HG03066 (cell line): ENCODE measurements at regions not wholly inside any gene's neighbourhood (a gene's known extent, or its start where the extent isn't known, plus 50 kb on each side); places are given as distances from the start of the nearest gene placed in this dataset.
"Not testable (repeated sequence)": the region's sequence is repeated elsewhere in the genome, so short reads cannot be mapped to it uniquely, and the experiment has no call there.

Source experiments
- ATAC-seq: cut with Tn5 transposase; IDR thresholded peaks from one replicate; pipeline ENCODE4 v1.9.1; 2021; ENCODE audit warnings: low read depth; ENCODE audit not compliant: unreplicated experiment

DNA sequence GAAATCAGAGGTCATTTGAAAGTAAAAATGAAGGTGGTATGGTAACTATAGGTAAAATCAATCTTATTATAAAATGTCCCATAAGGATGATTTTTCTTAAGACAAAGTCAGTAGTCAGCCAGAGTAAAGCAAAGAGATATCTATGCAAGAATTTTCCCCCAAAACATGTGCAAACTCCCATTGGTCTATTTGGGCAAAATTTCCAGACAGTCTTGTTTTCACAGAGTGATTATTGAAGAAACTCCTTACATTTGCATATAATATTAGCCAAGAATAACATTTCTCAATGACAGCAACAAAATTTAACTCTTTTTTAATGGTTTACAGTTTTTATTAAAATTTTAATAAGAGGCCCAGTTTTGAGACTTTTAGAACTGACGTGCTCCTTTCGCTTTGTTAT lies 406.1 kb upstream of the GRAMD2B start:
- ATAC-seq, result no peak

DNA sequence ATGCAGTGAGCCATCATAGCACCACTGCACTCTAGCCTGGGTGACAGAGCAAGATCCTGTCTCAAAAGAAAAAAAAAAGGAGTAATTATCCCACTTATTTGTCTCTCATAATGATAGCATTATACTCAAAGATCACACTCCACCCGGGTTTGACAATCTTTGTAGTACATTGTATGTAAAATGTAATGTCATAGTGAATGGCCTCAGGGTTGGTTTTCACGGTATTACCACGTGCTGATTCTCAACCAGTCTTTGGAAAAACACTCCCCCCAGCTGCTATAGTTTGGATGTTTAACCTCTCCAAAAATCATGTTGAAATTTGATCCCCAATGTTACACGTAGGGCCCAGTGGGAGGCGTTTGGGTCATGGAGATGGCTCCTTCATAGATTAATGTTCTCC lies 402.4 kb upstream of the GRAMD2B start:
- ATAC-seq, result no peak

DNA sequence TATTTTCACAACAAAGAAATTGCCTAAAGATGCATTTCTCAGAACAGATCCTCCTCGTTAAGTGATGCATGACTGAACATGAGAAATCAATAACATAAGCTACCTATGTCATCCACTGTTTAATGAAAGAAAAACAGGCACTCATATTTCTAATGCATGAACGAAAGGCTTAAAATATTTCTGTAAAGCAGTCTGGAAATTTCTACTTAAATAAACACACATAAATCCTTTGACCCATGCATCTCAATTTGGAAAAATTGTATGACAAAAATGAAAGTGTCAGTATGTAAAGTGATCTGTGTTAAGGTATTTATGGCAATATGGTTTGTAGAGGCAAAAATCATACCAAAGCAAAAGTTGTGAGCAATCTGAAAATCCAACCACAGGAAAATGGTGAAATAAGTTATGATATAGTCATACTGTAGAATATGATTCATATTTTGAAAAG lies 399.2 kb upstream of the GRAMD2B start:
- no peak for ATAC-seq

DNA sequence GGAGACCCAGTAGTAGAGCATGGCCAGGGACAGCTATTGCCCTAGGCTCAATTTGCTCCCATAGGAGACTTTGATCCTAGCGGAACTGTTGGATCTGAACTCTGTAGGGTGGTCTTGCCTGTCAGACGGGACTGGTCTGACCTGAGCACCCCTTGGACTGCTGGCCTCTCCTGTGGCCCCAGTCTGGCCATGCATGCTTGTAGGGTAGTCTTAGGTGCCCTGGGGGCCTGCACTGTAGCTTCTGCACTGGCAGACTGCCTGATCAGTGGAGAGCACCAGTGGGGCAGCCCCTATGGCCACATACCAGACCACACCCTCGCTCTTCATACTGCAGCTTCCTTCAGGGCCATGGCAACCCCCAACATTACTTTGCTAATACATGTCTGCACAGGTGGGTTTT lies 396.1 kb upstream of the GRAMD2B start:
- no peak for ATAC-seq

DNA sequence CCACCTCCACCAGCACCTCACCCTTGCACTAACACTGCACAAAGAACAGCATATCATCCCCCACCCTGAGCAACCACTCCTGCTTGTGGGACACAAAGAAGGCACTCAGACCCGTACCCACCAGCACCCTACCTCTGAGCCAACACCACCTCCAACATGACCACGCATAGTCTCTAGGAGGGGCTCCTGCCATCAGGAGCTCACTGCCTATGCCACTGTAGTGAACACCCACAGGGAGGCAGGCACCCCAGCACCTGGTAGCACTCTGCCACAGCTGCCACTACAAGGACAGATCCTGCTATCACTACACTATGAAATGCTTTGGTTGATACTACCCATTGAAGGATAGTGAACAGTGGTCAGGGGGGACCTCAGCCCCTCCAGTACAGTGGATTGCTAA lies 395.6 kb upstream of the GRAMD2B start:
- ATAC-seq, result no peak

DNA sequence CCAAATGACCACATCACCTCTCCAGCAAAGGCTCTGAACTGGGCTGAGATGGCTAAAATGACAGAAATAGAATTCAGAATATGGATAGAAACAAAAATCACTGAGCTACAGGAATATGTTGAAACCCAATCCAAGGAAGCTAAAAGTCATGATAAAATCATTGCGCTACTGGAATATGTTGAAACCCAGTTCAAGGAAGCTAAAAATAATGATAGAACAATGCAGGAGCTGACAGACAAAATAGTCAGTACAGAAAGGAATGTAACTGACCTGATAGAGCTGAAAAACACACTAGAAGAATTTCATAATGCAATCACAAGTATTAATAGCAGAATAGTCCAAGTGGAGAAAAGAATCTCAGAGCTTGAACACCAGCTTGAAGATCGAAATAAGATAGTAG lies 394.9 kb upstream of the GRAMD2B start:
- no peak for ATAC-seq

DNA sequence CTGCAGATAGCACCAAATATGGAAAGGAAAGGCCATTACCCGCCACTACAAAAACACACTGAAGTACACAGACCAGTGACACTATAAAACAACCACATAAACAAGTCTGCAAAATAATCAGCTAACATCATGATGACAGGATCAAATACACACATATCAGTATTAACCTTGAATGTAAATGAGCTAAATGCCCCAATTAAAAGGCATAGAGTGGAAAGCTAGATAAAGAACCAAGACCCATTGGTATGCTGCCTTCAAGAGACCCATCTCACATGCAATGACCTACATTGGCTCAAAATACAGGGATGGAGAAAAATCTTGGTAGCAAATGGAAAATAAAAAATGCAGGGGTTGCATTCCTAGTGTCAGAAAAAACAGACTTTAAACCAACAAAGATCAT lies 393.9 kb upstream of the GRAMD2B start:
- not testable (repeated sequence) for ATAC-seq

DNA sequence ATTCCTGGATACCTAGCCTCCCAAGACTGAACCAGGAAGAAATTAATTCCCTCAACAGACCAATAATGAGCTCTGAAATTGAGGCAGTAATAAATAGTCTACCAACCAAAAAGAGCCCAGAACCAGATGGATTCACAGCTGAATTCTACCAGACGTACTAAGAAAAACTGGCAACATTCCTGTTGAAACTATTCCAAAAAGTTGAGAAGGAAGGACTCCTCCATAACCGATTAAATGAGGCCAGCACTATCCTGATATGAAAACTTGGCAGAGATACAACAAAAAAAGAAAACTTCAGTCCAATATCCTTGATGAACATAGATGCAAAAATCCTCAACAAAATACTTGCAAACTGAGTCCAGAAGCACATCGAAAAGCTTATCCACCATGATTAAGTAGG lies 392.5 kb upstream of the GRAMD2B start:
- no peak for ATAC-seq

DNA sequence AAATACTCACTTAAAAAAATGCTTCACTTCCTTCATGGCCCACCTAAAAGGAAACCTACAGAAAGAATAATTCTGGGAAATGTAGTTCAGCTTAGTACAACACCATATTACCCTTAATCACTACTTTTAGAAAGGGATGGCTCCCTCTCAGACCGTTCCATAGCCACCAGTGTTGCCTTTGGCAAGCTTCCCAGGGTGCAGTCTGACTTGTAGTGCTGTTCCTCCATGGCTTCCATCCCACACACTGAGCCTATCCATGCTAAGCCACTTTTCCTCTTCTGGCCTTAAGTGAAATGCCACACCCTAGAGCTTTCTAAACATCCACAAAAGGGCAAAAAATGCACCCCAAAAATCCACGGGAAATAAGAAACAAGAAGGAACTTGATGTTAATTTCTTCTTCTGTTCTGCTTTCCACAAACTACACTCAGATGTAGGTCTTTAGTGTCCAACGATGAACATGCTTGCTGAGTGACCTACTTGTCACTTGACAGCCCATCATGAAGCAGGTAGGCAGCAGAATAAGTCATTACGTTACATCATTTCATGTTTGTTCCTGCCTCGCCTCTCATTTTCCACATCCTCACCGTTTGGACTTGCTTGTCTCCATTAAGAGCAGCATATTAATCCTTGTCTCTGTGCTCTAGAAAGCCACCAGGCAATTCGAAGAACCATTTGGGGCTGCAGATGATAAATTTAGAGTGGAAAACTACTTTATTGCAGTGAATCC lies 391.1 kb upstream of the GRAMD2B start:
- ATAC-seq, result no peak

DNA sequence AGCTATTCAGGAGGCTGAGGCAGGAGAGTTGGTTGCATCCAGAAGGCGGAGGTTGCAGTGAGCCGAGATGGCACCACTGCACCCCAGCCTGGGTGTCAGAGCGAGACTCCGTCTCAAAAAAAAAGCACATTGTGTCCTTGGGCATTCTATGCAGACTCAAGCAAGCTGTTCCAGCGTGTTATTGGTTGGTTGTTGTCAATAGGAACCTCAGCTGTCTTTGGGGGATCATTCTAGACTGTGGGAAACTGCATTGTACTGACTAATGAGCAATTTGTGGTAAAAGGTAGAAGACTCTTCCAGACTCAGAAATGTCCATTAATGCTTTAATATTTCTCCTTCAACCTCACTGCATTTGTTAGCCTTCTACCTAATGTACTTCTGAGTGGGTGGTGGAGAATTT lies 379.5 kb upstream of the GRAMD2B start:
- ATAC-seq, result no peak

DNA sequence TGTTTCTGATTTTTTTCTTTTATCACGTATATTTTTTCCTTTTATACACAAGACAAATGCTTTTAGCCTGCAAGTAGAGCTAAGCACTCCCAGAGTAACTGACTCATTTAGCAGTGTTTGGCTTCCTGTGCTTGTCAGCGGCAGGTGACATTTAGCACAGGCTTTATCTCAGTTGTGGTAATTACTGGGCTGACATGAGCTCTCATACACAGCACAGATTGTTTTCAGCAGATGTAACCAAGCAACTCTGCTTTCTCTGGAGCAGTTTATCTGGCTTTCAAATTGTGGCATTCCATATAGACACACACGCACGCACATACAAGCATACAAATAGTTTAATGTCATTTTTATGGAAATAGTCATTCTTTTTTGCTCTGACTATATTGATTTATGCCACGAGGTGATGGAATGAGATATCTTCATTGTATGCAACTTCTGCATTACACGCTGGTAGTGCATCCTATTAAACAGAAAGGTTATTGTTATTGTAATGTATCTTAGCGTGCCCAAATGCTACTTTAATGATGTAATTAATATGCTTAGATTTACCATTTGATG lies 379.0 kb upstream of the GRAMD2B start:
- no peak for ATAC-seq

DNA sequence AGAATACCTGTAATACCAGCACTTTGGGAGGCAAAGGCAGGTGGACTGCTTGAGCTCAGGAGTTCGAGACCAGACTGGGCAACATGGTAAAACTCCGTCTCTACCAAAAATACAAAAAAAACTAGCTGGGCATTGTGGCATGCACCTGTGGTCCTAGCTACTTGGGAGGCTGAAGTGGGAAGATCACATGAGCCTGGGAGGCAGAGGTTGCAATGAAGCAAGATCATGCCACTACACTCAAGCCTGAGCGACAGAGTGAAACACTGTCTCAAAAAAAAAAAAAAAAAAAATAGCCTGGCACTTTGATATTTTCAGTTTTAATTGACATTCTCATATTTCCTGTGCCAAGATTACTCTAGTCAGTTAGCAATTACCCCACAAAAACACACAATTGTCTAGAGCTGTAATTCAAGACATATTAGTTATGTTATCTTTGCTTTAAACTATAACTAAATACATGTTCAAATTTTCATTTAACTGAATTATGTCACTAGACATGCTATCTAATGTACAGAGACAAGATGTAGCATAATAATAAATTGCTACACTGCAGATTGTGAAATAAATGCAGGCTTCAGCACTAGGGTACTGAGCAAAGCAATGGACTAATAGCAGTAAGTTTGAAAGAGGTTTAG lies 378.2 kb upstream of the GRAMD2B start:
- ATAC-seq, result no peak

DNA sequence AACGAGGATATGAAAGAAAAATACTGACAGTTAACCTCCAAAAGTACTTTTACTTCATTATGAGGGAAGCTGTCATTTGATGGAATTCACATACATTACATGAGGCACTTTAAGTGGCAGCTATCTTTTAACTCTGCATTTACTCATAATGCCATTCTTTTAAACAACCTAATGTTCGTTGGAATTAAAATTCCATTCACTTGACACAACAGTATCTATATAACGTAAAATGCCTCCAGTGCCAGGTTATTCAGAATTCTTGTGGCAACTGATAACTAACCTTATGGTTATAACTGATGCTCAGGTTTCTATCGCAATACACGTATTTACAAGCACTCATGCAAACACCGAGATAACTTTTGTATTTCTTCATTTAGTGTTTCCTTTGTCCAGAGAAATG lies 376.9 kb upstream of the GRAMD2B start:
- ATAC-seq, result no peak

DNA sequence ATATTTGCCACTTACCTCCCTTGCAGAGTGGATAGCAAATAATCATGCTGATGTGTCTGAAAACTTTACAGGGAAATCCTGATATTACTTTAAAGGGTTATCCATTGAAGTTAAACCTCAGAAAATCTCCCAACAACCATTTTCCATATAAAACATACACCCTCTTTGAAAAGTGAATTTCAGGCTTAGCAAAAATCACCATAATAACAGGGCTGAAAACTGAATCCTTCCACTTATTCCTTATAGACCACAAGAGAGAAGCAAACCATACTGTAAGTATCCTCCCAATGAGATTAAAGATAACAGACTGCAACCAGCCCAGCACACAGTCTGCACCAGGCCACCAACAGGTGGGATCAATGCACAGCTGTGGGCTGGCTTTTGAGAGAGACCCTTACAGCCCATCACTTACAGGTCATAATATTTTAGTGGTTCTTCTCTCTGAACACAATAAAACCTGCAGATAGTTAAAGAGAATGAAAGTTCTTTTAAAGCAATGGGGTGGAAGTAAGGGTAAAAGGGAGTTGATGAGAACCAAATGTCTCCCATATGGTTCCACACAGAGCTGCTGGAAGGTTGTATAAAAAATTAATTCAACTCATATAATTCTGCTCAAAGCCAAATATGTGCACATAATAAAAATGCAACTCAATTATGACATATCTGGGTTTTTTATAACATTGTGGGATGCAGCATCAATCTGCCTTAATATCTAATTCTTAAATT lies 376.2 kb upstream of the GRAMD2B start:
- no peak for ATAC-seq

DNA sequence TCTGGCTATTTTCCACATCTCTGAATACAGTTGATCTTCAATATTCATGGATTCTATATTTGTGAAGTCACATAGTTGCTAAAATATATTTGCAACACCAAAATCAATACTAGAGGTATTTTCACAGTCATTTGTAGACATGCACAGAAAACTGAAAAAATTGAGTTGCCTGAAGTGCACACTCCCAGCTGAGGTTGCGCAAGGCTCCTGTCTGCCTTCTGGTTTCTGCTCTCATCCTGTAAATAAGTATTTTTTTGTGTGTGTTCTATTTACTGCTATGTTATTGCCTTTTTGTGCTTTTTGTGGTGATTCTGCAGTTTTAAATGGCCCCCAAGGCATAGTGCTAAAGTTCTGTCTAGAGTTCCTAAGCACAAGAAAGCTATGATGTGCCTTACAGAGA lies 371.1 kb upstream of the GRAMD2B start:
- ATAC-seq, result no peak

DNA sequence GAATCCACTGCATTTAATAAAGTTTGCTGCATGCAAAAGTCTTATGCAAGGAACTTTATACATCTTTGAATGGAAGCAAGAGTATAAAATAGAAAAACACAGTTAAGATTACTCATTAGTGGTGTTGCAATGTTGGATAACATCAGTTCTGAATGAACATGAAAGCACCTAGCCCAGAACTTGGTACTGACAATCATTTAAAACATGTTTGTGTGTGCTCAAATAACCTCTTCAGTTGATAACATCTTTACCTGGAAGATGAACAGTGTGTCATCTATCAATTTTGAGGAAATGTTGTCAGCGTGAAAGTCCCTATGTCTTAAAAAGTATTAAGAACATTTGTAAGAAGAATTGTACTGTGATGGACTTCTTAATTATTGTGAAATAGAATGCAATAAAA lies 370.4 kb upstream of the GRAMD2B start:
- no peak for ATAC-seq

DNA sequence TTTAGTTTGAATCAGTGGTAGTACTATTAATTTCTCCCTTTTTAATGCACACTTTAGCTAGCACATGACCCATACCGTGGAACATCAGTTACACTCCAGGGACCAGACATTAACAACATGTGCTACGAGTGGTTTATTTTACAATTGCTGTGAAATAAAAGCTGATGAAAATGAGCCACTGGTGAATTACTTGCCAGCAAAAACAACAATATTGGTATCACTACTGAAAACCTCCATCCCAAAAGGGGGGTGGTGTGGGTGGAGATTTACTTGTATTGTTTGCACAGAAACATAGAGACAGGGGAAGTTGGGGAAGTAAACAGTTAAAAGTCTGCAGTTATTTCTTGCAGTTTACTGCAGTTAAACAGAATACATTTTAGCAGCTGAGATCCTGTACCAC lies 369.6 kb upstream of the GRAMD2B start:
- ATAC-seq, result no peak

DNA sequence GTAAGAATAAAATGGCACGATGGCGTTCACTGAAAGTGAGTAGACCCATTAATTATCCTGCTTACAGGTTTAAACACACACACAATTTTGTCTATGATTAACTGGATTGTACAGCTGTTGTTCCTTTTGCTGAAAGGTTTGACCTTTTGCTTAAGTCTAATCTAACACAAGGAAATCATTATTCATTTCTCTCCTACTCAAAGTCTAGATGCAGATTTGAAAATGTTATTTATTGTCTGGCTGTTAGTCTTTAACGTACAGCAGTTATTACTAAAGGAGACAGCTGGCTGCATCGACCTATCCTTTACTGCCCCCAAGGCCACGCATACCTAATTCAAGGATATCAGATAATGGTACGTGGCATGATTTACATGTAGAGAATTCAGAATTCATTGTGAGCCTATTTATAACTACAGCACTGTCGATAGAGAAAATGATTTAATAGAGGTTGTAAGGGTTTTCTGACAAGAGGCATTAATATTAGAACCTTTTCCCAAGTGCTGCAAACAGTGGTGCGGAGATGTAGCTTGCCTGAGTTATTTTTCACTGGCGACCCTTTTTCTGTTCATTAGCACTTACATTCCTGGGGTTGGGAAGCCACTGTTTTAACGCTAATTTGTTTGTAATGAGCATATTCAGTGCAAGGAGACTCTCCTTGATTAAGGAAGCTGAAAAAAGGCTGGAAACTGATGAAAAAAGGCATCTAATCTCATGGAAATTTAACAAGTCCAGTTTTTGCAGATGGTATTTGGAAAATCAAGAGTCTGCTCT lies 368.4 kb upstream of the GRAMD2B start:
- ATAC-seq, result no peak

DNA sequence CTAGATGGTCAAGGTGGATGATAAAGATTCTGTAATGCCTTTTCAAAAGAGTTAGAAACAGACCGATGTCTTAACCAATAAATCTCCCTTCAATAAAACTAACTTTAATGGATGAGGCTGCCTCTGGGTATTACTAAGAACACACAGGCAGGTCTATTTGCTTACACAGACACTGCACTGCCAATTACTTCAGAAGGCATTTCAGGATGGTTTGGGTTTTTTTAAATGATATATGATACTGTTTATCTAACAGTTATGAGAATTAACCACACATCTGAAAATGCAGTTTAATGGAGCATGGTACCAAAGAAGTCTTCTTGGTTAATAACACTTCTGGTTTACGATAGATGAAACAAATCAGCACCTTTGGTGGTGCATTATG lies 367.9 kb upstream of the GRAMD2B start:
- no peak for ATAC-seq

DNA sequence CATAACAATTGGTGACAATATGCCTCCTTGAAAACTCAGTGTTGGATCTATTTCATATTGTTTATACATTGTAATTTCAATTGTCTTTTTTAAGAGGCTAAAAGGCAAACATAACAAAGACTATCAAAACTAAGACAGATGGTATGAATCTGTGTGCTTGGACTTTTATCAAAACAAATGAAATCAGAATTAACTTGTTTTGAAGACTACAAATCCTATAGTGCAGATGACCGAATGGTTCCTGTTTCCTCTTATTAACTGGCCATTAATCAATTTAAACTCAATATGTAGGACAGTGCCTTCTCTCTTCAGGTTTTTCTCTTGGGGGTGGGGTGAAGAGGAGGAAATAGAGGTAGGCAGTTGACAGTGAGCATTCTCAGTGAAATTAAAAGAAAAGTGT lies 366.9 kb upstream of the GRAMD2B start:
- ATAC-seq, result no peak
